GM19395 (cell line): ENCODE measurements at regions not wholly inside any gene's neighbourhood (a gene's known extent, or its start where the extent isn't known, plus 50 kb on each side); places are given as distances from the start of the nearest gene placed in this dataset.
"Not testable (repeated sequence)": the region's sequence is repeated elsewhere in the genome, so short reads cannot be mapped to it uniquely, and the experiment has no call there.

ENCODE experiments used
- ATAC-seq: cut with Tn5 transposase; IDR thresholded peaks from one replicate; pipeline ENCODE4 v1.9.1; 2021; ENCODE audit warnings: mild to moderate bottlenecking, moderate library complexity; ENCODE audit not compliant: unreplicated experiment

GRCh38 chr5:171541341-171541776 is 121.9 kb downstream of the FGF18 start:
- no peak for ATAC-seq

GRCh38 chr5:171542525-171543140 is 123.2 kb downstream of the FGF18 start:
- ATAC-seq: no peak

GRCh38 chr5:171543148-171543815 is 123.8 kb downstream of the FGF18 start:
- ATAC-seq: no peak

GRCh38 chr5:171544913-171545765 is 125.7 kb downstream of the FGF18 start:
- no peak for ATAC-seq

GRCh38 chr5:171549274-171549673 is 129.8 kb downstream of the FGF18 start:
- ATAC-seq: no peak

GRCh38 chr5:171553817-171554216 is 134.4 kb downstream of the FGF18 start:
- ATAC-seq: not testable (repeated sequence)

GRCh38 chr5:171555160-171555559 is 135.7 kb downstream of the FGF18 start:
- ATAC-seq: no peak

- ATAC-seq: no peak
Observed at GRCh38 chr5:171562822-171563221, 143.4 kb downstream of the FGF18 start.

- ATAC-seq: no peak
Observed at GRCh38 chr5:171568389-171568788, 148.9 kb downstream of the FGF18 start.

GRCh38 chr5:171569065-171569712 is 149.7 kb downstream of the FGF18 start:
- no peak for ATAC-seq

- no peak for ATAC-seq
Observed at GRCh38 chr5:171570244-171570825, 150.9 kb downstream of the FGF18 start.

- no peak for ATAC-seq
Observed at GRCh38 chr5:171571663-171572062, 152.2 kb downstream of the FGF18 start.

- ATAC-seq: no peak
Observed at GRCh38 chr5:171573021-171573420, 153.6 kb downstream of the FGF18 start.

GRCh38 chr5:171573451-171574225 is 154.2 kb downstream of the FGF18 start:
- ATAC-seq: no peak

GRCh38 chr5:171574376-171574775 is 154.9 kb downstream of the FGF18 start:
- ATAC-seq: no peak

GRCh38 chr5:171575386-171575785 is 155.9 kb downstream of the FGF18 start:
- ATAC-seq: no peak

GRCh38 chr5:171575808-171576207 is 156.4 kb downstream of the FGF18 start:
- no peak for ATAC-seq

GRCh38 chr5:171577042-171577758 is 157.8 kb downstream of the FGF18 start:
- ATAC-seq: no peak

GRCh38 chr5:171578049-171578828 is 158.8 kb downstream of the FGF18 start:
- ATAC-seq: no peak
